HCT116 (cell line): ENCODE measurements at regions not wholly inside any gene's neighbourhood (a gene's known extent, or its start where the extent isn't known, plus 50 kb on each side); places are given as distances from the start of the nearest gene placed in this dataset.

ENCODE experiments used
- ATAC-seq: fragments of 200-7000 bp; cut with Tn5 transposase; 2 replicates; pipeline ENCODE4 v1.9.1; 2020; ENCODE audit warnings: mild to moderate bottlenecking, moderate library complexity
- BruUV-seq: library from RNA; stranded (reverse); fragments of 400-500 nt; replicated peaks from 2 replicates; lab custom pipeline; 2021; lab: Mats Ljungman, UMichigan
- CTCF ChIA-PET: fragments of 300-600 bp; sonication (Branson Sonifier 250); formaldehyde crosslinking; loops from one replicate; lab custom pipeline; 2021; ENCODE audit warnings: antibody characterized with exemption; lab: Charles Lee
- POLR2A ChIA-PET: fragments of 300-600, 350-600 bp; sonication (Branson Sonifier 250); formaldehyde crosslinking; loops from one replicate; lab custom pipeline; 2021; ENCODE audit warnings: antibody characterized with exemption; lab: Charles Lee
- RAD21 ChIA-PET, 2 experiments: fragments of 300-600 bp; sonication (Branson Sonifier 250); formaldehyde crosslinking; loops; one replicate each; lab custom pipeline; 2023; ENCODE audit warnings: low total read pairs in 2 of 2; ENCODE audit not compliant: uncharacterized antibody in 2 of 2, unreplicated experiment in 2 of 2, low non-redundant PET in 1 of 2; lab: Charles Lee
- DNase-seq: peaks from one replicate; pipeline ENCODE4 v3.0.0-alpha.2; 2010; ENCODE audit warnings: low read depth, low spot score
- H2AFZ ChIP-seq: fragments of 200-600 bp; shearing (Covaris generic), sonication (generic); 2 replicates; pipeline ENCODE4 v1.6.1; 2017; ENCODE audit warnings: low read depth, mixed run types, mixed read lengths, antibody characterized with exemption, low read length; ENCODE audit not compliant: poor library complexity, severe bottlenecking
- H3K27ac ChIP-seq: 2 replicates; pipeline ENCODE4 v1.5.1; 2012; ENCODE audit warnings: low read depth, low read length
- H3K27me3 ChIP-seq: fragments of 200-600 bp; sonication (generic); 2 replicates; pipeline ENCODE4 v1.6.1; 2016; ENCODE audit warnings: mixed run types, low read length, mixed read lengths; ENCODE audit not compliant: insufficient read depth
- H3K36me3 ChIP-seq, 2 experiments: fragments of 200-500 bp in 1 of 2; fragments of 200-600 bp in 1 of 2; sonication (Bioruptor generic) in 1 of 2; sonication (generic) in 1 of 2; 2 replicates each; pipeline versions ENCODE4 v1.5.1 to v1.6.1; 2014 to 2016; ENCODE audit warnings: low read length in 2 of 2, inconsistent platforms in 1 of 2, mixed read lengths in 1 of 2, mixed run types in 1 of 2; ENCODE audit not compliant: insufficient read depth in 2 of 2, control insufficient read depth in 1 of 2
- H3K4me1 ChIP-seq, 2 experiments: fragments of 200-600 bp in 1 of 2; sonication (generic) in 1 of 2; 2 replicates each; pipeline versions ENCODE4 v1.5.1 to v1.6.1; 2012 to 2017; ENCODE audit warnings: low read length in 2 of 2, inconsistent platforms in 1 of 2, mild to moderate bottlenecking in 1 of 2, mixed read lengths in 1 of 2, mixed run types in 1 of 2, moderate library complexity in 1 of 2; ENCODE audit not compliant: insufficient read depth in 2 of 2, control insufficient read depth in 1 of 2
- H3K4me2 ChIP-seq: fragments of 200-600 bp; sonication (generic); 2 replicates; pipeline ENCODE4 v1.6.1; 2017; ENCODE audit warnings: mixed run types, low read length, mixed read lengths
- H3K4me3 ChIP-seq, 2 experiments: fragments of 200-600 bp in 1 of 2; sonication (generic) in 1 of 2; replicated peaks in 1 of 2; 2 replicates each; pipeline ENCODE4 v1.5.1; 2011 to 2016; ENCODE audit warnings: low read length in 2 of 2, control low read depth in 1 of 2, low read depth in 1 of 2, mild to moderate bottlenecking in 1 of 2, mixed read lengths in 1 of 2, mixed run types in 1 of 2
- H3K79me2 ChIP-seq: fragments of 200-600 bp; sonication (generic); 2 replicates; pipeline ENCODE4 v1.6.1; 2017; ENCODE audit warnings: mild to moderate bottlenecking, mixed run types, low read length, moderate library complexity, mixed read lengths; ENCODE audit not compliant: insufficient read depth
- H3K9ac ChIP-seq: fragments of 200-600 bp; sonication (generic); 2 replicates; pipeline ENCODE4 v1.6.1; 2016; ENCODE audit warnings: low read length, mixed read lengths
- H3K9me2 ChIP-seq: fragments of 200-600 bp; sonication (generic), shearing (Covaris generic); 2 replicates; pipeline ENCODE4 v1.6.1; 2017; ENCODE audit warnings: mixed run types, mild to moderate bottlenecking, moderate library complexity; ENCODE audit not compliant: insufficient read depth
- H3K9me3 ChIP-seq, 2 experiments: fragments of 200-500 bp in 1 of 2; fragments of 200-600 bp in 1 of 2; sonication (Bioruptor generic) in 1 of 2; sonication (generic) in 1 of 2; 2 replicates each; pipeline ENCODE4 v1.6.1; 2014 to 2017; ENCODE audit warnings: low read length in 2 of 2, mixed read lengths in 2 of 2, inconsistent platforms in 1 of 2, low read depth in 1 of 2, mild to moderate bottlenecking in 1 of 2, mixed run types in 1 of 2, moderate library complexity in 1 of 2; ENCODE audit not compliant: control insufficient read depth in 1 of 2, insufficient read depth in 1 of 2
- H4K20me1 ChIP-seq: fragments of 200-600 bp; sonication (generic), shearing (Covaris generic); 2 replicates; pipeline ENCODE4 v1.6.1; 2017; ENCODE audit warnings: mixed run types, mild to moderate bottlenecking, moderate library complexity; ENCODE audit not compliant: insufficient read depth
- ATF3 ChIP-seq: IDR thresholded peaks from 2 replicates; pipeline ENCODE4 v1.6.1; 2012
- EGR1 ChIP-seq: IDR thresholded peaks from 2 replicates; pipeline ENCODE4 v1.6.1; 2012; ENCODE audit warnings: low read depth
- ELF1 ChIP-seq: IDR thresholded peaks from 2 replicates; pipeline ENCODE4 v1.6.1; 2012; ENCODE audit warnings: low read depth, borderline replicate concordance
- EZH2 ChIP-seq: fragments of 200-600 bp; sonication (generic); IDR thresholded peaks from 2 replicates; pipeline ENCODE4 v1.6.1; 2017; ENCODE audit warnings: antibody characterized with exemption, mixed run types
- FOSL1 ChIP-seq: IDR thresholded peaks from 2 replicates; pipeline ENCODE4 v1.6.1; 2012; ENCODE audit warnings: low read depth
- JUND ChIP-seq: IDR thresholded peaks from 2 replicates; pipeline ENCODE4 v1.6.1; 2012
- POLR2A ChIP-seq: IDR thresholded peaks from 2 replicates; pipeline ENCODE4 v1.7.0; 2011; ENCODE audit warnings: borderline replicate concordance; ENCODE audit not compliant: insufficient read depth, insufficient read length; ENCODE audit errors: extremely low read depth
- POLR2AphosphoS5 ChIP-seq: IDR thresholded peaks from 2 replicates; pipeline ENCODE4 v1.6.1; 2011; ENCODE audit warnings: mild to moderate bottlenecking, low read depth, low read length, moderate library complexity
- RAD21 ChIP-seq: IDR thresholded peaks from 2 replicates; pipeline ENCODE4 v1.6.1; 2012; ENCODE audit warnings: low read depth, mild to moderate bottlenecking
- REST ChIP-seq: IDR thresholded peaks from 2 replicates; pipeline ENCODE4 v1.6.1; 2012; ENCODE audit warnings: low read depth
- SIN3A ChIP-seq: IDR thresholded peaks from 2 replicates; pipeline ENCODE4 v1.6.1; 2012; ENCODE audit warnings: low read depth
- SP1 ChIP-seq: IDR thresholded peaks from 2 replicates; pipeline ENCODE4 v1.6.1; 2012; ENCODE audit warnings: low read depth
- ZNF274 ChIP-seq: fragments of 200-500 bp; sonication (Bioruptor generic); IDR thresholded peaks from 2 replicates; pipeline ENCODE4 v1.6.1; 2014; ENCODE audit warnings: mild to moderate bottlenecking, low read depth, low read length, inconsistent platforms
- intact Hi-C: fragments of 100-400 bp; cut with micrococcal nuclease; formaldehyde crosslinking; loops from 2 replicates; pipeline ENCODE4 v1.10.0; 2022
- TF ChIP-seq, protein P1 (sequence below): IDR thresholded peaks from 2 replicates; pipeline ENCODE4 v1.6.1; 2012

GRCh38 chr5:3659907-3660306, 64.3 kb downstream of the IRX1 start:
- H3K79me2 ChIP-seq: no peaks in the 10 kb centered on the region
- peaks cover 12% of the 10 kb centered on the region in 2 experiments; a peak in 2 of 4 replicates for H3K9me3 ChIP-seq
- H3K36me3 ChIP-seq: no peaks in the 10 kb centered on the region
- intact Hi-C loops: no loop called here
- TF ChIP-seq, protein P1, sequence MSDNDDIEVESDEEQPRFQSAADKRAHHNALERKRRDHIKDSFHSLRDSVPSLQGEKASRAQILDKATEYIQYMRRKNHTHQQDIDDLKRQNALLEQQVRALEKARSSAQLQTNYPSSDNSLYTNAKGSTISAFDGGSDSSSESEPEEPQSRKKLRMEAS: no peak
- TF ChIP-seq RAD21 (no peak), ZNF274 (no peak)
- ATAC-seq (no peak), DNase-seq (no peak)
- BruUV-seq: no TSS peak
- ChIA-PET CTCF (no interaction called here), POLR2A (no interaction called here), RAD21 (no interaction called here)
- H3K4me1 ChIP-seq: no peaks in the 10 kb centered on the region
- no peaks in the 10 kb centered on the region for H4K20me1 ChIP-seq
- no peaks in the 10 kb centered on the region for H3K27me3 ChIP-seq
- H3K9me2 ChIP-seq: no peaks in the 10 kb centered on the region
- no peak overlapping the region for H2AFZ ChIP-seq
- H3K4me2 ChIP-seq: no peak overlapping the region
- H3K27ac ChIP-seq: no peak overlapping the region
- no peak overlapping the region for H3K9ac ChIP-seq
- no peak overlapping the region for H3K4me3 ChIP-seq

DNA sequence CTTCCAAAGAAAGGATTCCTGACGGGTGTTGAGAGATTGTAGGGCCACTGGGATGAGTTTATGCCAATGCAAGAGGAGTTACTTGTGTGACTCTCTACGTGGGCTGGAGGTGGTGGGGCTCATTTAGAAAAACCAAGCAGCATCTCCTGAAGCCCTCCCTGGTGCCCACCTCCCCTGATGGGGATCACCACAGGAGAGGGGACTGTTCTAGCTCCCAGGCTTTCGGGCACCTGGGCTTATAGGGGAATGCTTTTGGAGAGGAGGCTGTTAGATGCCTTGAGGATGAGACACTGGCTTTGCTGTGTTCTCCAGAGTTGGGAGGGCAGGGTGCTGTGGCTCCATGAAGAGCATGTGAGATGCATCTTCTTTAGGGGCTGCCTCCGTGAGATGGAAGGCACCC, 65.0 kb downstream of the IRX1 start:
- intact Hi-C loops: no loop called here
- Histone ChIP-seq H3K9me2 (no peaks in the 10 kb centered on the region), H3K9ac (no peak overlapping the region), H2AFZ (no peak overlapping the region), H4K20me1 (no peaks in the 10 kb centered on the region), H3K27me3 (no peaks in the 10 kb centered on the region), H3K4me1 (no peaks in the 10 kb centered on the region), H3K36me3 (no peaks in the 10 kb centered on the region), H3K79me2 (no peaks in the 10 kb centered on the region), H3K4me2 (no peak overlapping the region), H3K27ac (no peak overlapping the region), H3K9me3 (peaks cover 12% of the 10 kb centered on the region in 2 experiments; a peak in 2 of 4 replicates), H3K4me3 (no peak overlapping the region)
- no TSS peak for BruUV-seq
- DNase-seq: no peak
- CTCF ChIA-PET: no interaction called here
- TF ChIP-seq POLR2A (no peak), FOSL1 (no peak), SIN3A (no peak), EZH2 (no peak), REST (no peak), RAD21 (no peak), SP1 (no peak), EGR1 (no peak), JUND (no peak), POLR2AphosphoS5 (no peak), ELF1 (no peak), ATF3 (no peak)
- TF ChIP-seq, protein P1: no peak
- no peak for ATAC-seq
- POLR2A ChIA-PET: no interaction called here
- RAD21 ChIA-PET: no interaction called here
